D721Med (cell line): ENCODE measurements at regions not wholly inside any gene's neighbourhood (a gene's known extent, or its start where the extent isn't known, plus 50 kb on each side); places are given as distances from the start of the nearest gene placed in this dataset.
"Not testable (repeated sequence)": the region's sequence is repeated elsewhere in the genome, so short reads cannot be mapped to it uniquely, and the experiment has no call there.

Experiments
- DNase-seq: peaks from one replicate; pipeline ENCODE4 v3.0.0; 2011; ENCODE audit warnings: low spot score; ENCODE audit not compliant: insufficient read length
- FAIRE-seq: peaks from 2 replicates; lab custom pipeline; 2011; peaks lifted over from hg19 to GRCh38; lab: Jason Lieb, UNC
- CTCF ChIP-seq: IDR thresholded peaks from 2 replicates; pipeline ENCODE4 v1.5.1; 2012; ENCODE audit warnings: mild to moderate bottlenecking, control low read depth; ENCODE audit not compliant: insufficient read depth; ENCODE audit errors: missing control alignments

- FAIRE-seq: no peak
- no peak for TF ChIP-seq CTCF
Observed at GRCh38 chr1:190792873-190793272, 315.2 kb upstream of the BRINP3 start.

GRCh38 chr1:190807629-190808028, 330.0 kb upstream of the BRINP3 start:
- DNase-seq: no peak
- FAIRE-seq: no peak
- TF ChIP-seq CTCF: no peak

More at GRCh38 chr1:190792873-190793272, 315.2 kb upstream of the BRINP3 start:
- DNase-seq: no peak

GRCh38 chr1:190808035-190808434, 330.4 kb upstream of the BRINP3 start:
- no peak for FAIRE-seq
- TF ChIP-seq CTCF: no peak
- DNase-seq: no peak

GRCh38 chr1:190809312-190809711, 331.6 kb upstream of the BRINP3 start:
- no peak for TF ChIP-seq CTCF
- no peak for DNase-seq
- no peak for FAIRE-seq

- DNase-seq (no peak), FAIRE-seq (peak; percentile 79)
- TF ChIP-seq CTCF: no peak
Observed at GRCh38 chr1:190812996-190813395, 335.3 kb upstream of the BRINP3 start.

- FAIRE-seq (no peak), DNase-seq (no peak)
- TF ChIP-seq CTCF: no peak
Observed at GRCh38 chr1:190832511-190832910, 354.8 kb upstream of the BRINP3 start.

GRCh38 chr1:190835658-190836057, 358.0 kb upstream of the BRINP3 start:
- no peak for TF ChIP-seq CTCF
- DNase-seq: no peak
- peak; percentile 38 for FAIRE-seq

GRCh38 chr1:190837200-190837599, 359.5 kb upstream of the BRINP3 start:
- not testable (repeated sequence) for DNase-seq, FAIRE-seq
